NCI-H2107 treated with DMSO at 0.1 percent for 48 hours (cell line): ENCODE measurements at regions not wholly inside any gene's neighbourhood (a gene's known extent, or its start where the extent isn't known, plus 50 kb on each side); places are given as distances from the start of the nearest gene placed in this dataset.

ENCODE experiments used
- DNase-seq: peaks from one replicate; lab custom pipeline; 2025; ENCODE audit not compliant: unreplicated experiment; lab: John Stamatoyannopoulos, UW

GRCh38 chr4:151953312-151953711 is 192.5 kb upstream of the GATB start:
- DNase-seq = no peak

- no peak for DNase-seq
Observed at GRCh38 chr4:151952711-151953254, 192.0 kb upstream of the GATB start.

GRCh38 chr4:151952137-151952536 is 191.3 kb upstream of the GATB start:
- DNase-seq = no peak

DNA sequence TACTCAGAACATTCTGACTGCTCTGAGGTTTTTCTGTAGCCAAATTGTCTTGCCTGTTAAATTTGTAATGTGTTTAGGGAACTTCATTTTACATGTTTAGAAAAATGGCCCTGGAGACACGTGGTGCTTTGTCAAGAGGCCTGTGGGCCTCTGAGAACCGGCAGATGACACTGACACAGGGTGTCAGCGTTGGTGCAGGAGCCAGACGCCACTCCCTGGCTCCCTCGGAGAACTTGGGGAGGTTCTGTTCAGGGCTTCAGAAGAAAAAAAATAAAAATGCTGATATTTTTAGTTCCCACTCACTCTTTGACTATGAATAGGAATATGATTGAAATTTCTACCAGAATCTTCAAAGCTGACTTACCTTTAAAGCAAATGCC is 190.9 kb upstream of the GATB start:
- no peak for DNase-seq

DNA sequence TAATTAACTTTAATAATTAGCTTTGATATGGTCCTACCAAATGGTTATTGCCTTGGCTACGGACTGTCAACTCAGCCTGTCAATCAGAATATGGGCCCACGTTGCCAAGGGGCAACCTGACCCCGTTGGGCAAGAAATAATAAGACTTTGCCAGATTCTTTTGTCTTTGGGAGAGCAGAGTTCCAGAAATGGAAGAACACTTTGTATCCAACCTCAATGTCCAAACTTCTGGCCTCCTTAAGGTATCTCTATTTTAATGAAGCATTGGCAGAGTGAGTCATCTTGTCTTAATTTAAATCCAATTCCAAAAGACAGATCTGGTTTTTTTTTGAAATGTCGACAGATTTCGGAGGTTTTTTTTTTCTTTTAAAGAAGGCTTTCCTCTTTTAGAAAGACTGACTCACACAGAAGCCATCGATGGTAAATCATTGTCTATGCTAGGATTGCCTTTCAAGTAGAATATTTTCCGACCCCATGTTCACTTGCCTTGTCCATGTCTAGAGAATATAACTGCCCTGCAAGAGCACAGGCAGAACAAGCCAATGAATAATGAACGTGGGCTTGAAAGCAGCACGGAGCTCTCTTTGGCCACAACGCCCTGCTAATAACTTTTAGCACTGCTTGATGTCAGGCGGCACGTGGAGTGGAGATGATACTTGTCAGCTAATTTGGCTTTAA is 190.3 kb upstream of the GATB start:
- DNase-seq = no peak

DNA sequence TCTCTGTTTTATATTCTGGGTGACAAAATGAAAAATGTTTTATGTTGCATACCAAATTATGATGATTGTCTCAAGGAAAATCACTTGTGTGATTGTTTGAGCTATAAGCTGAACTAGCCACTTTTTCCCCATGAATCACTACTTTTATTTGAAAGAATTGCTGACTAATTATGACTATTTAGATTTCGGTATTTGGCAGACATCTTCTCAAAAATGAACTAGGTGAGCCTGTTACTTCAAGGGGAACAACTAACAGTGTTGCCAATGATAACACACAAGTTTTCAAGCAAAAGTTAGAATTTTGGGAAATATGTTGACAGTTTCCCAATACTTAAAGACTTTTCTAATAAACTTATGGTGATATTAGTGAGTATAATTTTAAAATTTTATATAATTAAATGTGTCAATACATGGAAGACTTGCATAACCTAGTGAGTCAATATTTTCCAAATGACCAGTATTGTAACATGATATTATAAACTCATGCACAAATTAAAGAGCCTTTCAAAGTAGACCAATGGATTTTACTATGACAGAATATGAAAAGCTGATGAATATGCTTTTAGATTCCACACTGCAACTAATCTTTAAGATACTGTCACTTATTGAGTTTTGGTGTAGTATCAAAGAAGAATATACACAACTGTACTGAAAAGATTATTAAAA is 187.7 kb upstream of the GATB start:
- DNase-seq = no peak

DNA sequence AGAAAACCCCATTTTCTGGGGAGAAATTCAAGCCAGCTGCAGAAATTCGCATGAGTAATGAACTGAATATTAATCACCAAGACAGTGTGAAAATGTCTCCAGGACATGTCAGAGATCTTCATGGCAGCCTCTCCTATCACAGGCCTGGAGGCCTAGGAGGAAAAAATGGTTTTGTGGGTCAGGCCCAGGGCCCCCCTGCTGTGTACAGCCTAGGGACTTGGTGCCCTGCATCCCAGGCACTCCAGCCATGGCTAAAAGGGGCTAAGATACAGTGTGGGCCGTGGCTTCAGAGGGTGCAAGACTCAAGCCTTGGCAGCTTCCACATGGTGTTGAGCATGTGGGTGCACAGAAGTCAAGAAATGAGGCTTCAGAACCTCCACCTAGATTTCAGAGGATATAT is 185.9 kb upstream of the GATB start:
- no peak for DNase-seq

DNA sequence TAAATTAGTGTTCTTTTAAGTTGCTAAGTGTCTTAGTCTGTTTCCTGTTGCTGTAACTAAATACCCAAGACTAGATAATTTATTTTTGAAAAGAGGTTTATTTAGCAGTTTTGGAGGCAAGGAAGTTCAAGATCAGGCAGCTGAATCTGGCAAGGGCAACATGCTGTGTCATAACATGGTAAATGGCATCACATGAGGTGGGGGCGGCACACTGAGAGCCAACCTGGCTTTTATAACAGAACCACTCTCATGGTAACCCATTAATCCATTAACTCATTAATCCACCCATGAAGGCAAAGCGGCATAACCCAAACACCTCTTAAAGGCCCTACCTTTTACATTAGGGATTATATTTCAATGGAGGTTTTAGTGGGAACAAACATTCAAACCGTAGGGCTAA is 182.2 kb upstream of the GATB start:
- no peak for DNase-seq

- no peak for DNase-seq
Observed at GRCh38 chr4:151940926-151941617, 180.3 kb upstream of the GATB start.

- no peak for DNase-seq
Observed at GRCh38 chr4:151940291-151940690, 179.5 kb upstream of the GATB start.

GRCh38 chr4:151939670-151940069 is 178.9 kb upstream of the GATB start:
- DNase-seq = no peak

GRCh38 chr4:151935411-151935810 is 174.6 kb upstream of the GATB start:
- DNase-seq = no peak

- no peak for DNase-seq
Observed at GRCh38 chr4:151934766-151935165, 174.0 kb upstream of the GATB start.

- DNase-seq = no peak
Observed at GRCh38 chr4:151933122-151933827, 172.5 kb upstream of the GATB start.

- no peak for DNase-seq
Observed at GRCh38 chr4:151931563-151931962, 170.8 kb upstream of the GATB start.

GRCh38 chr4:151930372-151930771 is 169.6 kb upstream of the GATB start:
- DNase-seq = no peak

GRCh38 chr4:151928112-151928511 is 167.3 kb upstream of the GATB start:
- no peak for DNase-seq

GRCh38 chr4:151922811-151923210 is 162.0 kb upstream of the GATB start:
- no peak for DNase-seq

DNA sequence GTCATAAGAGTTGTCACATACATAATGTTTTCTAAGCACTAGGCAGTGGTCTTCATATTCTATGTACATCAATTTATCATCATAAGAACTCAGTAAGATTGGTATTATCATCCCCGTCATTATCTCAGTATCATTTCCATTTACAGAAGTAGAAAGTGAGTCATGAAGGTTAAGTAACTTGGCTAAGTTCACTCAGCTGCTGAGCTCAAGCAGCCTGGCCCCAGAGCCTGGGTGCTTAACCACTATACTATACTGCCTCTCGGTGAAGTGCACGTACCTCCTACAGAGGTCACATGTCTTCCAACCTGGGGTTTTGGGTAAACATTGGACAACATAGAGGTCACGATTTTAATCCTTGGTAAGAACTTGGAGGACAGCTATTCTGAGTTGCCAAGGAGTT is 161.5 kb upstream of the GATB start:
- no peak for DNase-seq

- DNase-seq = no peak
Observed at GRCh38 chr4:151921811-151922210, 161.0 kb upstream of the GATB start.

DNA sequence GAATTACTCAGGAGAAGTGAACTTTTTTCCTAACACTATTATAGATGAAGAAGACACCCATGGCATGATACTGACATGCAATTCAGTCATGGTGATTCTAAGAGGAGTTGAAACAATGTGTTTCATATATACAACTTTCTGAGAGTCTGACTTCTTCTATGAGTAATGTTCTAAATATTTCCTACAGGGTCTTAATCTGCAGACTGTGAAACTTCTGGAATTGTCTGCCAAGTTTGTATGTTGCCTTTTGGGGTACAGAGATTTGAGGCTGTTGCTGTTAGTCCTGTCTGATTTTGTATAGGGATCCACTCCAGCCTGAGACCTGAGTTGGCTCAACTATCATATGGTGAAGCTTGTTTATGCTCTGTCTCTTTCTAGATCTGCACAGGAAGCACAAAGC is 160.6 kb upstream of the GATB start:
- DNase-seq = no peak
